Endothelial cell (in vitro differentiated cells): ENCODE measurements at regions not wholly inside any gene's neighbourhood (a gene's known extent, or its start where the extent isn't known, plus 50 kb on each side); places are given as distances from the start of the nearest gene placed in this dataset.

Source experiments
- DNase-seq: peaks from one replicate; pipeline ENCODE4 v3.0.0; 2021; ENCODE audit warnings: low spot score
- H3K27ac Mint-ChIP-seq: one replicate; pipeline ENCODE4 v1.8.0; 2021; ENCODE audit warnings: mixed read lengths, inconsistent platforms; ENCODE audit not compliant: unreplicated experiment
- H3K27me3 Mint-ChIP-seq: one replicate; pipeline ENCODE4 v1.8.0; 2021; ENCODE audit warnings: mild to moderate bottlenecking, moderate library complexity, mixed read lengths, inconsistent platforms; ENCODE audit not compliant: unreplicated experiment
- H3K36me3 Mint-ChIP-seq: one replicate; pipeline ENCODE4 v1.8.0; 2021; ENCODE audit warnings: mild to moderate bottlenecking, low read depth, mixed read lengths, inconsistent platforms; ENCODE audit not compliant: unreplicated experiment
- H3K4me1 Mint-ChIP-seq: one replicate; pipeline ENCODE4 v1.8.0; 2021; ENCODE audit warnings: mild to moderate bottlenecking, mixed read lengths, inconsistent platforms; ENCODE audit not compliant: unreplicated experiment
- H3K4me3 Mint-ChIP-seq: one replicate; pipeline ENCODE4 v1.8.0; 2021; ENCODE audit warnings: mild to moderate bottlenecking, mixed read lengths, inconsistent platforms; ENCODE audit not compliant: unreplicated experiment
- H3K9me3 Mint-ChIP-seq: one replicate; pipeline ENCODE4 v1.8.0; 2021; ENCODE audit warnings: mixed read lengths, inconsistent platforms; ENCODE audit not compliant: unreplicated experiment
- CTCF ChIP-seq: fragments of 200-600 bp; sonication (generic); IDR thresholded peaks from one replicate; pipeline ENCODE4 v1.5.0; 2021; ENCODE audit warnings: antibody characterized with exemption; ENCODE audit not compliant: unreplicated experiment

DNA sequence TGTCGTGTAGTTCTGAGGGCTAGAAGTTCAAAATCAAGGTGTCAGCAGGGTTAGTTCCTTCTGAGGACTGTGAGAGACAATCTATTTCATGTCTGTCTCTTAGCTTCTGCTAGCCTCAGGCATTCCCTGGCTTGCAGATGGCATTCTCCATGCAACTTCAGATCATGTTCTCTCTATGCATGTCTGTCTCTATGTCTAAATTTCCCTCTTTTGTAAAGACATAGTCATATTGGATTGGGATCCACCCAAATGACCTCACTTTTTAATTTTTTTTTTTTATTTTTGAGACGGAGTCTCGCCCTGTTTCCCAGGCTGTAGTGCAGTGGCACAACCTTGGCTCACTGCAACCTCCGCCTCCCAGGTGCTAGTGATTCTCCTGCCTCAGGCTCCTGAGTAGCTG, 104.6 kb downstream of the RAP2B start:
- TF ChIP-seq CTCF, result no peak
- no peak overlapping the region for H3K4me3 Mint-ChIP-seq
- no peaks in the 10 kb centered on the region for H3K27me3 Mint-ChIP-seq
- H3K9me3 Mint-ChIP-seq, result peaks cover 3% of the 10 kb centered on the region
- no peaks in the 10 kb centered on the region for H3K36me3 Mint-ChIP-seq
- DNase-seq, result no peak
- no peak overlapping the region for H3K27ac Mint-ChIP-seq
- no peaks in the 10 kb centered on the region for H3K4me1 Mint-ChIP-seq

DNA sequence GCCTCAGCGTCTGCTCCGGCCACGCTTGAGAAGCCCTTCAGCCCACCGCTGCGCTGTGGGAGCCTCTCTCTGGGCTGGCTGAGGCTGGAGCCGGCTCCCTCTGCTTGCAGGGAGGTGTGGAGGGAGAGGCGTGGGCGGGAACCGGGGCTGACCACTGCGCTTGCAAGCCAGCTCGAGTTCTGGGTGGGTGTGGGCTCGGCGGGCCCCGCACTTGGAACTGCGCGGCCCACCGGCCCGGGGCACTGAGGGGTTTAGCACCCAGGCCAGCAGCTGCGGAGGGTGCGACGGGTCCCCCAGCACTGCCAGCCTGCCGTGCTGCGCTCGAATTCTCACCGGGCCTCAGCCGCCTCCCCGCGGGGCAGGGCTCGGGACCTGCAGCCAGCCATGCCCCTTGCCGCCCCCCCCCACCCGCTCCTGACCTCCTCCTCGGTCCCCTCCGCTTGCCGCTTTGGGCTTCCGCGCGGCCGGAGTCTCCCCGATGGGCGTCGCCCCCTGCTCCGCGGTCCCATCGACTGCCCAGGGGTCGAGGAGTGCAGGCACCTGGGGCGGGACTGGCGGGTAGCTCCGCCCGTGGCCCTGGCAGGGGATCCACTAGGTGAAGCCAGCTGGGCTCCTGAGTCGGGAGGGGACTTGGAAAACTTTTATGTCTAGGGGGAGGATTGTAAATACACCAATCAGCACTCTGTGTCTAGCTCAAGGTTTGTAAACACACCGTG, 106.7 kb downstream of the RAP2B start:
- no peak for DNase-seq
- no peak for TF ChIP-seq CTCF
- Mint-ChIP-seq H3K36me3 (no peaks in the 10 kb centered on the region), H3K27me3 (peaks cover 2% of the 10 kb centered on the region), H3K4me3 (no peak overlapping the region), H3K27ac (no peak overlapping the region), H3K4me1 (no peaks in the 10 kb centered on the region), H3K9me3 (peaks cover 3% of the 10 kb centered on the region)

- Mint-ChIP-seq H3K27ac (no peak overlapping the region), H3K4me1 (no peaks in the 10 kb centered on the region), H3K36me3 (no peaks in the 10 kb centered on the region), H3K27me3 (peaks cover 2% of the 10 kb centered on the region), H3K9me3 (peaks cover 3% of the 10 kb centered on the region), H3K4me3 (no peak overlapping the region)
- TF ChIP-seq CTCF, result no peak
- no peak for DNase-seq
These were observed 107.7 kb downstream of the RAP2B start for GRCh38 chr3:153269730-153270129.

DNA sequence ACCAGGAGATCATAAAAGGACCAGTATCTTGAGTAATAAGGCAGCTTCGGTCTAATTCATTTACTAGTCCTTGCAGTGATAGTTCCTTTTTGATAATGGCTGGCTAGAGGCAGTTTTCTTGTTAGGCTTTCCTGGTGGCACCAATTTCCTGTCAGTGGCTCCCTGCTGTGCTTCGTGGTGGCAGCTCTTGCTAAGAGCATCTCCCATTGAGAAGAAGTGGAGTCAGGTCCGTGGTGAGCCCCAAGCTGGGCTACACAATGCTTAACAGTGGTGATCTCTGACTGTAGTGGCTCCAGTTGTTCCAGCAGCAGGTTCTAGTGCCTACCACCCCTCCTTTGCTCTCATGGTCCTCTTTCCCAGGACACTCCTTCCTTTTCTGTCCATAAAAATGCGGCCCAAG, 111.2 kb downstream of the RAP2B start:
- H3K36me3 Mint-ChIP-seq, result no peaks in the 10 kb centered on the region
- H3K27ac Mint-ChIP-seq, result no peak overlapping the region
- no peak for TF ChIP-seq CTCF
- no peak for DNase-seq
- H3K9me3 Mint-ChIP-seq, result no peaks in the 10 kb centered on the region
- no peaks in the 10 kb centered on the region for H3K4me1 Mint-ChIP-seq
- peaks cover 2% of the 10 kb centered on the region for H3K27me3 Mint-ChIP-seq
- H3K4me3 Mint-ChIP-seq, result no peak overlapping the region

- no peak for DNase-seq
These were observed 111.9 kb downstream of the RAP2B start for GRCh38 chr3:153273767-153274435.

More at GRCh38 chr3:153273767-153274435, 111.9 kb downstream of the RAP2B start:
- Mint-ChIP-seq H3K36me3 (no peaks in the 10 kb centered on the region), H3K27ac (no peak overlapping the region), H3K9me3 (no peaks in the 10 kb centered on the region), H3K4me1 (no peaks in the 10 kb centered on the region), H3K27me3 (peaks cover 2% of the 10 kb centered on the region), H3K4me3 (no peak overlapping the region)
- TF ChIP-seq CTCF, result no peak
